H1 (cell line): ENCODE measurements at regions not wholly inside any gene's neighbourhood (a gene's known extent, or its start where the extent isn't known, plus 50 kb on each side); places are given as distances from the start of the nearest gene placed in this dataset.

Experiments
- JUN ChIP-seq: IDR thresholded peaks from 2 replicates; pipeline ENCODE4 v1.6.1; 2011; ENCODE audit warnings: low read depth, mild to moderate bottlenecking, improper control_type of control experiment, low read length
- TBP ChIP-seq: IDR thresholded peaks from 2 replicates; pipeline ENCODE4 v1.6.1; 2011; ENCODE audit warnings: low read depth, low read length, improper control_type of control experiment
- TF ChIP-seq, protein P1 (sequence below): fragments of 300-600 bp; sonication (generic); IDR thresholded peaks from 2 replicates; pipeline ENCODE4 v1.7.1; 2012; ENCODE audit warnings: low read length, moderate library complexity, mild to moderate bottlenecking, inconsistent platforms; ENCODE audit not compliant: insufficient replicate concordance

DNA sequence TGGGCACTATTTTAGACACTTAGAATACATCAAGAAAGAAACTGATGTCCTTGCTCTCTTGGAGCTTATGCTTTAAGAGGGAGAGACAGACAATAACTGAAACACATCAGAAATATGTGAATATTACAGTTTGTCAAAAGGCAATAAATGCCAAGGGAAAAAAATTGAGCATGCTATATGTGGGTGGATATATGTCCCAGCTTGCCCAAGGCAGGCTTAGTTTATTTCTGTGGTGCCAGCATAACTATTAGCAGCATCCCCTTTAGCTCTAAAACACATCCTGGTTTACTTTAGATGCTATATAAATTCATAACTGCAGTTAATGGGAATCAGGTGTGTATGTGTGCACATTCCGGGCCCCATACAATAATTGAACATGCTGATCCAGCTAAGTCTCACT, 191.2 kb upstream of the PDZRN3 start (continued):
- TF ChIP-seq, protein P1, sequence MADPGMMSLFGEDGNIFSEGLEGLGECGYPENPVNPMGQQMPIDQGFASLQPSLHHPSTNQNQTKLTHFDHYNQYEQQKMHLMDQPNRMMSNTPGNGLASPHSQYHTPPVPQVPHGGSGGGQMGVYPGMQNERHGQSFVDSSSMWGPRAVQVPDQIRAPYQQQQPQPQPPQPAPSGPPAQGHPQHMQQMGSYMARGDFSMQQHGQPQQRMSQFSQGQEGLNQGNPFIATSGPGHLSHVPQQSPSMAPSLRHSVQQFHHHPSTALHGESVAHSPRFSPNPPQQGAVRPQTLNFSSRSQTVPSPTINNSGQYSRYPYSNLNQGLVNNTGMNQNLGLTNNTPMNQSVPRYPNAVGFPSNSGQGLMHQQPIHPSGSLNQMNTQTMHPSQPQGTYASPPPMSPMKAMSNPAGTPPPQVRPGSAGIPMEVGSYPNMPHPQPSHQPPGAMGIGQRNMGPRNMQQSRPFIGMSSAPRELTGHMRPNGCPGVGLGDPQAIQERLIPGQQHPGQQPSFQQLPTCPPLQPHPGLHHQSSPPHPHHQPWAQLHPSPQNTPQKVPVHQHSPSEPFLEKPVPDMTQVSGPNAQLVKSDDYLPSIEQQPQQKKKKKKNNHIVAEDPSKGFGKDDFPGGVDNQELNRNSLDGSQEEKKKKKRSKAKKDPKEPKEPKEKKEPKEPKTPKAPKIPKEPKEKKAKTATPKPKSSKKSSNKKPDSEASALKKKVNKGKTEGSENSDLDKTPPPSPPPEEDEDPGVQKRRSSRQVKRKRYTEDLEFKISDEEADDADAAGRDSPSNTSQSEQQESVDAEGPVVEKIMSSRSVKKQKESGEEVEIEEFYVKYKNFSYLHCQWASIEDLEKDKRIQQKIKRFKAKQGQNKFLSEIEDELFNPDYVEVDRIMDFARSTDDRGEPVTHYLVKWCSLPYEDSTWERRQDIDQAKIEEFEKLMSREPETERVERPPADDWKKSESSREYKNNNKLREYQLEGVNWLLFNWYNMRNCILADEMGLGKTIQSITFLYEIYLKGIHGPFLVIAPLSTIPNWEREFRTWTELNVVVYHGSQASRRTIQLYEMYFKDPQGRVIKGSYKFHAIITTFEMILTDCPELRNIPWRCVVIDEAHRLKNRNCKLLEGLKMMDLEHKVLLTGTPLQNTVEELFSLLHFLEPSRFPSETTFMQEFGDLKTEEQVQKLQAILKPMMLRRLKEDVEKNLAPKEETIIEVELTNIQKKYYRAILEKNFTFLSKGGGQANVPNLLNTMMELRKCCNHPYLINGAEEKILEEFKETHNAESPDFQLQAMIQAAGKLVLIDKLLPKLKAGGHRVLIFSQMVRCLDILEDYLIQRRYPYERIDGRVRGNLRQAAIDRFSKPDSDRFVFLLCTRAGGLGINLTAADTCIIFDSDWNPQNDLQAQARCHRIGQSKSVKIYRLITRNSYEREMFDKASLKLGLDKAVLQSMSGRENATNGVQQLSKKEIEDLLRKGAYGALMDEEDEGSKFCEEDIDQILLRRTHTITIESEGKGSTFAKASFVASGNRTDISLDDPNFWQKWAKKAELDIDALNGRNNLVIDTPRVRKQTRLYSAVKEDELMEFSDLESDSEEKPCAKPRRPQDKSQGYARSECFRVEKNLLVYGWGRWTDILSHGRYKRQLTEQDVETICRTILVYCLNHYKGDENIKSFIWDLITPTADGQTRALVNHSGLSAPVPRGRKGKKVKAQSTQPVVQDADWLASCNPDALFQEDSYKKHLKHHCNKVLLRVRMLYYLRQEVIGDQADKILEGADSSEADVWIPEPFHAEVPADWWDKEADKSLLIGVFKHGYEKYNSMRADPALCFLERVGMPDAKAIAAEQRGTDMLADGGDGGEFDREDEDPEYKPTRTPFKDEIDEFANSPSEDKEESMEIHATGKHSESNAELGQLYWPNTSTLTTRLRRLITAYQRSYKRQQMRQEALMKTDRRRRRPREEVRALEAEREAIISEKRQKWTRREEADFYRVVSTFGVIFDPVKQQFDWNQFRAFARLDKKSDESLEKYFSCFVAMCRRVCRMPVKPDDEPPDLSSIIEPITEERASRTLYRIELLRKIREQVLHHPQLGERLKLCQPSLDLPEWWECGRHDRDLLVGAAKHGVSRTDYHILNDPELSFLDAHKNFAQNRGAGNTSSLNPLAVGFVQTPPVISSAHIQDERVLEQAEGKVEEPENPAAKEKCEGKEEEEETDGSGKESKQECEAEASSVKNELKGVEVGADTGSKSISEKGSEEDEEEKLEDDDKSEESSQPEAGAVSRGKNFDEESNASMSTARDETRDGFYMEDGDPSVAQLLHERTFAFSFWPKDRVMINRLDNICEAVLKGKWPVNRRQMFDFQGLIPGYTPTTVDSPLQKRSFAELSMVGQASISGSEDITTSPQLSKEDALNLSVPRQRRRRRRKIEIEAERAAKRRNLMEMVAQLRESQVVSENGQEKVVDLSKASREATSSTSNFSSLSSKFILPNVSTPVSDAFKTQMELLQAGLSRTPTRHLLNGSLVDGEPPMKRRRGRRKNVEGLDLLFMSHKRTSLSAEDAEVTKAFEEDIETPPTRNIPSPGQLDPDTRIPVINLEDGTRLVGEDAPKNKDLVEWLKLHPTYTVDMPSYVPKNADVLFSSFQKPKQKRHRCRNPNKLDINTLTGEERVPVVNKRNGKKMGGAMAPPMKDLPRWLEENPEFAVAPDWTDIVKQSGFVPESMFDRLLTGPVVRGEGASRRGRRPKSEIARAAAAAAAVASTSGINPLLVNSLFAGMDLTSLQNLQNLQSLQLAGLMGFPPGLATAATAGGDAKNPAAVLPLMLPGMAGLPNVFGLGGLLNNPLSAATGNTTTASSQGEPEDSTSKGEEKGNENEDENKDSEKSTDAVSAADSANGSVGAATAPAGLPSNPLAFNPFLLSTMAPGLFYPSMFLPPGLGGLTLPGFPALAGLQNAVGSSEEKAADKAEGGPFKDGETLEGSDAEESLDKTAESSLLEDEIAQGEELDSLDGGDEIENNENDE, result no peak
- no peak for TF ChIP-seq TBP
- TF ChIP-seq JUN, result no peak
